Transverse colon (tissue), 4 donors: ENCODE measurements at regions not wholly inside any gene's neighbourhood (a gene's known extent, or its start where the extent isn't known, plus 50 kb on each side); places are given as distances from the start of the nearest gene placed in this dataset.

Source experiments
- EP300 ChIP-seq: sonication (generic); formaldehyde crosslinking; IDR thresholded peaks from one replicate; pipeline ENCODE4 v1.6.1; 2017; ENCODE audit warnings: antibody characterized with exemption, low read depth
- POLR2A ChIP-seq: fragments of 450-650 bp; IDR thresholded peaks from one replicate; pipeline ENCODE4 v1.6.1; 2016; ENCODE audit warnings: antibody characterized with exemption, mild to moderate bottlenecking, moderate library complexity
- POLR2AphosphoS5 ChIP-seq, 3 donors: sonication (generic); formaldehyde crosslinking; IDR thresholded peaks; one replicate each; pipeline ENCODE4 v1.6.1; 2016; ENCODE audit warnings: antibody characterized with exemption in 3 of 3
- TF ChIP-seq, protein P1 (sequence below), 5 experiments: fragments of 200-600 bp in 3 of 5; fragments of 450-650 bp in 2 of 5; sonication (generic) in 3 of 5; IDR thresholded peaks; 1 replicate in 2 of 5; 2 replicates in 3 of 5; pipeline ENCODE4 v1.5.1; 2016 to 2017; ENCODE audit warnings: antibody characterized with exemption in 5 of 5, inconsistent platforms in 3 of 5, mild to moderate bottlenecking in 2 of 5, moderate library complexity in 1 of 5

DNA sequence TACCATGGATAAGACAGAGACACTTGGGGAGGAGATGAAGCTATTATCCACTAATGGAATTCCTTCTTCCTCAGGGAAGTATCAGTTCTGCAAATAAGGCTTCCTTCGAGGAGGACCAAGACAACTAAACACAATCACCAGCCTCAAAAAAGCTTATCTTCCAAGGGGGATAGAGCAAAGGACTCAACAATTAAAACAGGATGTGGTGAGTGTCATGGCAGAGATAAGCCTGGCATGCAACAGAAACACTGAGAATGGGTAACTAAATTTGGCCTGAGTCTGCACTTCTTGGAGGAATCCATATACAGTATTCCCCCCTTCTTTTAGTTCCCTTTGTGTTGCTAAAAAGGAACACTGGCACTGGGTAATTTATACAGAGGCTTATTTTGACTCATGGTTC is 1285.2 kb downstream of the GATA3 start:
- TF ChIP-seq, protein P1, sequence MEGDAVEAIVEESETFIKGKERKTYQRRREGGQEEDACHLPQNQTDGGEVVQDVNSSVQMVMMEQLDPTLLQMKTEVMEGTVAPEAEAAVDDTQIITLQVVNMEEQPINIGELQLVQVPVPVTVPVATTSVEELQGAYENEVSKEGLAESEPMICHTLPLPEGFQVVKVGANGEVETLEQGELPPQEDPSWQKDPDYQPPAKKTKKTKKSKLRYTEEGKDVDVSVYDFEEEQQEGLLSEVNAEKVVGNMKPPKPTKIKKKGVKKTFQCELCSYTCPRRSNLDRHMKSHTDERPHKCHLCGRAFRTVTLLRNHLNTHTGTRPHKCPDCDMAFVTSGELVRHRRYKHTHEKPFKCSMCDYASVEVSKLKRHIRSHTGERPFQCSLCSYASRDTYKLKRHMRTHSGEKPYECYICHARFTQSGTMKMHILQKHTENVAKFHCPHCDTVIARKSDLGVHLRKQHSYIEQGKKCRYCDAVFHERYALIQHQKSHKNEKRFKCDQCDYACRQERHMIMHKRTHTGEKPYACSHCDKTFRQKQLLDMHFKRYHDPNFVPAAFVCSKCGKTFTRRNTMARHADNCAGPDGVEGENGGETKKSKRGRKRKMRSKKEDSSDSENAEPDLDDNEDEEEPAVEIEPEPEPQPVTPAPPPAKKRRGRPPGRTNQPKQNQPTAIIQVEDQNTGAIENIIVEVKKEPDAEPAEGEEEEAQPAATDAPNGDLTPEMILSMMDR (IDR thresholded peaks at IDR 0.05) = no peak
- TF ChIP-seq POLR2AphosphoS5 (IDR thresholded peaks at IDR 0.05) = no peak
- no peak for TF ChIP-seq POLR2A
- TF ChIP-seq EP300 = no peak
